Activated CD4-positive, alpha-beta T cell treated with anti-CD3 and anti-CD28 coated beads for 24 hours (primary cell): ENCODE measurements at regions not wholly inside any gene's neighbourhood (a gene's known extent, or its start where the extent isn't known, plus 50 kb on each side); places are given as distances from the start of the nearest gene placed in this dataset.
"Not testable (repeated sequence)": the region's sequence is repeated elsewhere in the genome, so short reads cannot be mapped to it uniquely, and the experiment has no call there.

Experiments
- DNase-seq, 2 donors: peaks; one replicate each; pipeline ENCODE4 v3.0.0-alpha.2; 2020; ENCODE audit warnings: low read depth in 2 of 2

- no peak for DNase-seq
Measured at GRCh38 chr1:101550581-101550980, 313.8 kb downstream of the S1PR1 start.

DNA sequence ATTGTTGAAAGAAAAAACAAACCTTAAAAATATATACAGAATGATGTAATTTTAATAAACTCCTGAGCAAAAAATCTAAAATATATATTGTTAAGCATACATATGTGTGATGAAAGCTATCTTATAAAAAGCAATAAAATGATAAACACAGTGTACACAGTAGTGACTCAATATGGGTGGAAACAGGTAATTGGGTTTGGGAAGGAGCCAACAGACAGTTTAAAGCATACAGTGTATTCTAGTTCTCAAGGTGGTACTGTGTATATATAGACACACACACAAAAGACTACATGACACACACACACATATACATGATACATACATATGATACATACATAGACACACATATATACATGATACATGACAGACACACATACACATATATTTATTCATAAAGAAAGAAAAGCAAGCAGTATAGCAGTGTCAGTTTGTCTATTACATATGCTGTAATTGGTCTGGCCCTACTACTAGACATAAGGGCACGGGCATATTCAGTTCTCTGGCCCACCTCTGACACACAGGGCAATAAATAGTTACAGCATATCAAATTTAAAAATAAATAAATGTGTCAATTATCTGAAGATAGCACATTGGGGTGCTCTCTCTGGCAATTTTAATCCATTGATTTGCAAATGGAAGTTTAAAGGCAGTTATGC is 330.2 kb downstream of the S1PR1 start:
- no peak for DNase-seq

DNA sequence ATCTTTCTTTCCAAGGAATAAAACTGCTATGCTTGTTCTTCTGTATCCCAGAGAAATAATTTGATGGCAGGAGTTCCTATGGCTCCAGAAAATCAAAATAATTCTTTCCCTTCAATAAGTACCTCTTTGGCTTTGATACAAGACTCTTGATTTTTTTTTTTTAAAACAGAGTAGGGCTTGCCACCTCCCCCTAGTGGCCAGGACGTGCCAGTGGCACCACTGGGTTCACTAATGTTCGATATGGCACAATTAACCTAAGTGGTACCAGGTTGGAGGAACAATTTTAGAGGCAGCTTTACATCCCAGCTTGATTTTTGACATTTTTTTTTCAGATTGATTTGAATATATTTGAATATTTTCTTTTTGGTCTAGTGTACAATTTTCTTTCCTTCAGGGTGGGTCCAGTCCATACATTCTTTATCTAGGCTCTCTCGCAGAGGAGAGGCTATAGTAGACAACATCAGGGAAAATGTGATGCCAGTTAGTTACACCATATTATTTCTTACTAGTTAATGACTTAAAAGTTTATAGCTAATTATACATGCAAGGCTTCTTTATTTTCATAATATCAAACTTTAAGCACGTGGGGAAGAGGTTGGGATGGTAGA is 330.9 kb downstream of the S1PR1 start:
- peak; percentile 9 to 19 for DNase-seq

DNA sequence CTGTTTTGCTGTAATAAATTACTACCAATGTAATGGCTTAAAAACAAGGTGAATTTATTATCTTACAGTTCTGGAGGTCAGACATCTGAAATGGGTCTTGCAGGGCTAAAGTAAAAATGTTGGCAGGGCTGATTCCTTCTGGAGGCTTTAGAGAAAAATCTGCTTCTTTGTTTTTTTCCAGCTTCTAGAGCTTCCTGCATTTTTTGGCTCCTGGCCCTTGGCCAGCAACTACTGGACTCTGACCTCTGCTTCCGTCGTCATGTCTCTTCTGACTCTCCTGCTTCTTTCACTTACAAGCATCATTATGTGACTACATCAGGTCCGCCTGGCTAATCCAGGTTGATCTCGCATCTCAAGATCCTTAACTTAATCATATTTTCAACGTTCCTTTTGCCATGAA is 350.9 kb downstream of the S1PR1 start:
- no peak for DNase-seq

GRCh38 chr1:101588677-101589076 is 351.9 kb downstream of the S1PR1 start:
- DNase-seq, result no peak

DNA sequence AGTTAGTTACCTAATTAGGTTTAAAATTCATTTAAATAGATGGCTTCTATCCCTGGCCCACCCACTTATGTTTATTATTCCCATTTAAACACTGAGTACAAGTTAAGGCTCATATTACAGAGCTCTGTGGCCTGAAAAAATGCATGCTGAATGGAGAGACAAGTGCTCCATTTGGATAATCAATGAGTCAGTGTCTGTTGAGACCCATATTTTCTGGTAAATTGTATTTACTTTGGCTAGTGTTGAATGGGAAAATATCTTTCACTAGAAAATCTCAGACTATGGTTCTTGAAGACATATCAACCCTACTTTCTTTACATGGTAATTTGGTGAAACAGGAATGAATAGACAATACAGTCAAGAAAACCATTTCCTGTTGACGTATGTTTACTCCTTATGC is 356.0 kb downstream of the S1PR1 start:
- DNase-seq, result no peak

DNA sequence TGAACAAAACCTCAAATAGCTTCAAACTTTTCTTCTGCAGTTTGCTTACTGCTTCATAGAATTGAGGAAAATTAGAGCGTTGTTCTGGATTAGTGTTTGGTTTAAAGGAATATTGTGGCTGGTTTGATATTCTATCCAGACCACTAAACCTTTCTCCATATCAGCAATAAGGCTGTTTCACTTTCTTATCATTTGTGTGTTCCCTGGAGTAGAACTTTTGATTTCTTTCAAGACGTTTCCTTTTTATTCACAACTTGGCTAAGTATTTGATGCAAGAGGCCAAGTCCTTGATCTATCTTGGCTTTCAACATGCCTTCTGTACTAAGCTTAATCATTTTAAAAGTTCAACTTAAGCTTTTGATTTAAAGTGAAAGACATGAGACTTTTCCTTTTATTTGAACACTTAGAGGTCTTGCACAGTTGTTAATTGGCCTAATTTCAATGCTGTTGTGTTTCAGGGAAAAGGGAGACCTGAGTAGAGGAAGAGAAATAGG is 359.1 kb downstream of the S1PR1 start:
- DNase-seq, result no peak

- DNase-seq, result not testable (repeated sequence)
Measured at GRCh38 chr1:101600615-101601014, 363.8 kb downstream of the S1PR1 start.

- no peak for DNase-seq
Measured at GRCh38 chr1:101603726-101604125, 366.9 kb downstream of the S1PR1 start.

- no peak for DNase-seq
Measured at GRCh38 chr1:101605878-101606277, 369.1 kb downstream of the S1PR1 start.

DNA sequence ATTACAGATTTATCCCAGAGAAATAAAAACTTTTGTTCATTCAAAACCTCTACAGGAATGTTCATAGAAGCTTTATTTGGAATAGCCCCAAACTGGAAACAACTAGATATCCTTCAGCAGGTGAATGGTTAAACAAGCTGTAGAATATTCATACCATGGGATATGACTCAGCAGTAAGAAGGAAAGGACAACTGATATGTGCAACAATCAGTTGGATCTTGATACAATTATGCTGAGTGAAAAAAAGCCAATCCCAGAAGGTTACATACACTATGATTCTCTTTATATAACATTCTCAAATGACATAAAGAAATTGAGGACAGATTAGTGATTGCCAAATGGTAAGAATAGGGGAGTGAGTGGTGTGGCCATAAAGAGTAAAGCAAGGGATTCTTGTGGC is 376.7 kb downstream of the S1PR1 start:
- DNase-seq, result no peak

- no peak for DNase-seq
Measured at GRCh38 chr1:101618900-101619299, 377.8 kb downstream of the OLFM3 start.

- DNase-seq, result no peak
Measured at GRCh38 chr1:101632548-101633272, 364.0 kb downstream of the OLFM3 start.

- DNase-seq, result no peak
Measured at GRCh38 chr1:101645810-101646209, 350.9 kb downstream of the OLFM3 start.

DNA sequence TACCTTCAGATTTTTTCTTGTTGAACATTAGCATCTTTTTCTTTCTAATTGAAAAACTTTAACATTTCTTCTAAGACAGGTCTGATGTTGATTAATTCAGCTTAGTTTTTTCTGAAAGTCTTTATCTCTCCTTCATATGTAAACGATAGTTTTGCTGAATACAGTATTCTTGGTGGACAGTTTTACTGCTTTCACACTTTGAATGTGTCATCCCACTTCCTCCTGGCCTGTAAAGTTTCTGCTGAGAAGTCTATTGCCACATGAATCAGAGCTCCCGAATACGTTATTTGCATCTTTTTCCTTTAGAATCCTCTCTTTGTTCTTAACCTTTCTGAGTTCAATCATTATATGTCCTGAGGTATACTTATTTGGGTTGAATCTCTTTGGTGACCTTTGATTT is 344.2 kb downstream of the OLFM3 start:
- no peak for DNase-seq

- no peak for DNase-seq
Measured at GRCh38 chr1:101653482-101653946, 343.2 kb downstream of the OLFM3 start.

DNA sequence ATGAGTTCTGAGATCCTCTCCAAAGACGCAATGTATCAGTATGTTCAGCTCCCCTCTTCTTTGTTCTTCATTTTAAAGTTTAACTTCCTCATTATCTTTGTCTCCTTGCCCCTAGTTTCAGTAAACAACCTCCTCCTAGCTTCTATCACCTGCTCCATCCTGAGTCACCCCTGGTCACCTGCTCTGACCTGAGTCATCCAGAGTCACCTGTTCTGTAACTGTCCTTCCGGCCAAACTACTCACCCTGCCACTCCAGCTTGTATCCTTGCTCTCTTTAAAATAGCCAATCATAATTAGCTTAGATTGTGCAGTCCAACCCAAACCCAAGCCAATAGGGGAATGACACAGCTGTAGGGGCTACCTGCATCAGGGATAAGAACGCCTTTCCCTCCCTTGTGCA is 332.0 kb downstream of the OLFM3 start:
- no peak for DNase-seq

DNA sequence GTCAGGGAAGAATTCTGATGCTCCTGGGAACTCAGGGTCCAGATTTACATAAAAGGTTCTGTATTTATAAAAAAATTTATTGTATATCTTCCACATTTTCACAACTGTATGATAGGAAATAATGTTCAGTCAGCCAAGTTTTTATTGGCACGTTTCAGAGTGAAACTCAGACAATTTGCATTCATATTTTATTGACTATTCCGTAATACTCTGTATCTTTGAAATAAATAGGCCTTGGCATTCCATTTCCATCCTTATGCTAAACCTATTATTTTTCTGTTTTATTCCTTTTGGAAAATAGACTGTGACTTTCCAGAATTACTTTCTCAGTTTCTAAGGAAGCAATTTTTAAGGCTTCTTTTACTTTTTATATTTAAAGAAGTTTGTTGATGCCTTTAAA is 329.0 kb downstream of the OLFM3 start:
- DNase-seq, result no peak

- no peak for DNase-seq
Measured at GRCh38 chr1:101683136-101683535, 313.6 kb downstream of the OLFM3 start.

DNA sequence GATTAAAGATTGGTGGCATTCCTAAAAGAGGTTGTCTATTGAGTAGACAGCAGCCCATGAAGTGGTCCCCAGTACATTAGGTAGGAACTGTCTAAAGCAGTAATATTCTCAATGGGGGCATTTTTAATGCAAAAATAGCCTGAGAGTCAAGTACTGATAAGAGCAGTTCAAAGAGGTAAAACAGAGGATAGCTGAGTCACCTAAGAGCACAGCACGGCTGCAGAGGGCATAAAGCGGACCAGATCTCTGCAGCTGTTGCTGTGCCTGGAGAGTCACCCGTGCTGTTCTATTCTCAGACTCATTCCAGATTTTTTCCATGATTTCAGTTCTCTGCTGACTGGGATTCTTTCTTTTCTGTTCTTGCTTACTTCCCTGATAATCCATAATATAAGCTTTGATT is 313.2 kb downstream of the OLFM3 start:
- DNase-seq, result no peak

DNA sequence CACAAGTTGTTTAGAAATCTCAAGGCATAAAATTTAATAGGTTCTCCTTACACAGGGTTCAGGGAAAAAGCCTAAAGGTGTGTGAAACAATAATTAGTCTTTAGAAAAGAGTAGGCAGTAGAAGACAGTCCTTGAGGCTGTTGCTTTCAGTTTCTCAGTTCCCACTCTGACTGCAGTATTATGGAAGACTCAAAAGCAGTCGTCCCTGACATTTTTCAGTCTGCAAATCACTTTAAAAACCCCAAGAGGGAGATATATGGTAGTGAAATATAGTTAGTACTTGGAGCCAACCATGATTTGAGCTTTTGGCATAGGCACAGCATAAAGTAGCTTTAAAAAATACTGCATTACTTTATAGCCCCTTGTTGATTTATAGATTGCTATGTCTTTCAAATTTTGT is 299.7 kb downstream of the OLFM3 start:
- no peak for DNase-seq

GRCh38 chr1:101698681-101699080 is 298.0 kb downstream of the OLFM3 start:
- DNase-seq, result no peak

DNA sequence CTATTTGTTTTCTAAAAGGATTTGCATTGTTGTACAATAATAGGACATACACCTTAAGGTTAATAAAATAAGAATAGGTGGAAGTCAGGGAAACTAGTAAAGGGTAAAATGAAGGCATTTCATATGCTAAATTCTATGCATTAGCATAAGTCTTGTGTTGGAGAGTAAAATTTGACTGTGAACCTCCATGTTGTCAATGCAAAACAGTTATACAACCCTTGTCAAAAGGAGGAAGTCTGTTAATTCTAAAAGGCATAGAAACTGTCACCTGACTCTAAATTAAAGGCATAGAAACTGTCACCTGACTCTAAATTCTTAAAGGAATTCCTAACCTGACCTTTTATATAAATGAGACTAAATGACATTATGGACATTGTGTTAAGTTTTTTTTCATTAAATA is 291.8 kb downstream of the OLFM3 start:
- DNase-seq, result no peak
